SU-DHL-6 (cell line): ENCODE measurements at regions not wholly inside any gene's neighbourhood (a gene's known extent, or its start where the extent isn't known, plus 50 kb on each side); places are given as distances from the start of the nearest gene placed in this dataset.

Experiments
- H2AFZ ChIP-seq: fragments of 200-600 bp; sonication (generic); 2 replicates; pipeline ENCODE4 v1.6.1; 2014; ENCODE audit warnings: low read depth, mild to moderate bottlenecking, moderate library complexity, mixed read lengths, antibody characterized with exemption, low read length; ENCODE audit not compliant: severe bottlenecking
- H3F3A ChIP-seq: fragments of 200-600 bp; shearing (Covaris generic); 2 replicates; pipeline ENCODE4 v1.6.0; 2016; ENCODE audit warnings: antibody characterized with exemption, mild to moderate bottlenecking; ENCODE audit not compliant: insufficient read depth
- H3K27ac ChIP-seq: fragments of 200-600 bp; sonication (generic); 2 replicates; pipeline ENCODE4 v1.5.1; 2016; ENCODE audit warnings: low read depth, mild to moderate bottlenecking, low read length, moderate library complexity, mixed read lengths
- H3K27me3 ChIP-seq: fragments of 200-600 bp; sonication (generic), shearing (Covaris generic); 2 replicates; pipeline ENCODE4 v1.6.0; 2014; ENCODE audit warnings: mild to moderate bottlenecking, low read length
- H3K36me3 ChIP-seq: fragments of 200-600 bp; sonication (generic); 2 replicates; pipeline ENCODE4 v1.6.1; 2014; ENCODE audit warnings: mild to moderate bottlenecking, low read length, mixed read lengths
- H3K4me2 ChIP-seq: fragments of 300-600, 200-600 bp; shearing (Covaris generic), sonication (generic); 2 replicates; pipeline ENCODE4 v1.6.0; 2014; ENCODE audit warnings: low read length, low read depth, mild to moderate bottlenecking; ENCODE audit not compliant: poor library complexity, severe bottlenecking
- H3K4me3 ChIP-seq: fragments of 200-600 bp; sonication (generic); 2 replicates; pipeline ENCODE4 v1.5.1; 2014; ENCODE audit warnings: antibody characterized with exemption, low read length, mild to moderate bottlenecking, mixed read lengths; ENCODE audit not compliant: insufficient read depth, poor library complexity, severe bottlenecking
- H3K79me2 ChIP-seq: fragments of 200-600 bp; sonication (generic); 2 replicates; pipeline ENCODE4 v1.6.1; 2014; ENCODE audit warnings: mild to moderate bottlenecking, low read length, moderate library complexity; ENCODE audit not compliant: insufficient read depth
- H3K9ac ChIP-seq: fragments of 200-600 bp; sonication (generic); 2 replicates; pipeline ENCODE4 v1.7.0; 2014; ENCODE audit warnings: mild to moderate bottlenecking, low read length
- H3K9me2 ChIP-seq: fragments of 200-600 bp; sonication (generic); replicated peaks from 2 replicates; pipeline ENCODE4 v1.6.1; 2014; ENCODE audit warnings: low read length; ENCODE audit not compliant: insufficient read depth
- H3K9me3 ChIP-seq: fragments of 200-600 bp; sonication (generic); 2 replicates; pipeline ENCODE4 v1.6.1; 2014; ENCODE audit warnings: low read length, mixed read lengths; ENCODE audit not compliant: insufficient read depth
- H4K20me1 ChIP-seq: fragments of 200-600 bp; sonication (generic); 2 replicates; pipeline ENCODE4 v1.6.1; 2014; ENCODE audit warnings: low read depth, mild to moderate bottlenecking, antibody characterized with exemption, low read length, moderate library complexity, mixed read lengths
- EZH2phosphoT487 ChIP-seq: fragments of 200-600 bp; sonication (generic), shearing (Covaris generic); conservative IDR thresholded peaks from 2 replicates; pipeline ENCODE4 v1.6.1; 2018; ENCODE audit warnings: mild to moderate bottlenecking, antibody characterized with exemption, low read length, moderate library complexity, mixed read lengths
- TF ChIP-seq, protein P1 (sequence below): fragments of 200-600 bp; sonication (generic); IDR thresholded peaks from one replicate; pipeline ENCODE4 v1.5.1; 2017; ENCODE audit warnings: antibody characterized with exemption, mild to moderate bottlenecking, low read length, moderate library complexity; ENCODE audit not compliant: insufficient read depth, poor library complexity, severe bottlenecking

DNA sequence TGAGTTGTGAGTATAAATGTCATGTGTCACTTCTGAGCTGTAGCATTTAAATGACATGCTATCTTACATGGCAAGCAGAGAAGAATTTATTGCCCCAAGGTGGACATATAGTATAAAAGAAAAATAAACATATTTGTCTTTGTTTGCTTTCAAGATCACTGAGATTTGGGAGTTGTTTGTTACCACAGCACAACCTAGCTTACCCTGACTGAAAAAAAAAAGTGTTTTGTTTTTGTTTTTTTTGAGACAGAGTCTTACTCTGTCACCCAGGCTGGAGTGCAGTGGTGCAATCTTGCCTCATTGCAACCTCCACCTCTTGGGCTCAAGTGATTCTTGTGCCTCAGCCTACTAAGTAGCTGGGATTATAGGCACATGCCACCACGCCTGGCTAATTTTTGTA lies 596.5 kb downstream of the MED13L start:
- H3K4me2 ChIP-seq: no peak overlapping the region
- no peaks in the 10 kb centered on the region for H3K36me3 ChIP-seq
- H3K9me2 ChIP-seq: no peaks in the 10 kb centered on the region
- H3K27ac ChIP-seq: no peak overlapping the region
- TF ChIP-seq, protein P1, sequence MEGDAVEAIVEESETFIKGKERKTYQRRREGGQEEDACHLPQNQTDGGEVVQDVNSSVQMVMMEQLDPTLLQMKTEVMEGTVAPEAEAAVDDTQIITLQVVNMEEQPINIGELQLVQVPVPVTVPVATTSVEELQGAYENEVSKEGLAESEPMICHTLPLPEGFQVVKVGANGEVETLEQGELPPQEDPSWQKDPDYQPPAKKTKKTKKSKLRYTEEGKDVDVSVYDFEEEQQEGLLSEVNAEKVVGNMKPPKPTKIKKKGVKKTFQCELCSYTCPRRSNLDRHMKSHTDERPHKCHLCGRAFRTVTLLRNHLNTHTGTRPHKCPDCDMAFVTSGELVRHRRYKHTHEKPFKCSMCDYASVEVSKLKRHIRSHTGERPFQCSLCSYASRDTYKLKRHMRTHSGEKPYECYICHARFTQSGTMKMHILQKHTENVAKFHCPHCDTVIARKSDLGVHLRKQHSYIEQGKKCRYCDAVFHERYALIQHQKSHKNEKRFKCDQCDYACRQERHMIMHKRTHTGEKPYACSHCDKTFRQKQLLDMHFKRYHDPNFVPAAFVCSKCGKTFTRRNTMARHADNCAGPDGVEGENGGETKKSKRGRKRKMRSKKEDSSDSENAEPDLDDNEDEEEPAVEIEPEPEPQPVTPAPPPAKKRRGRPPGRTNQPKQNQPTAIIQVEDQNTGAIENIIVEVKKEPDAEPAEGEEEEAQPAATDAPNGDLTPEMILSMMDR: no peak
- TF ChIP-seq EZH2phosphoT487: no peak
- no peaks in the 10 kb centered on the region for H4K20me1 ChIP-seq
- no peak overlapping the region for H3K4me3 ChIP-seq
- no peaks in the 10 kb centered on the region for H3K27me3 ChIP-seq
- H3F3A ChIP-seq: no peaks in the 10 kb centered on the region
- H3K9ac ChIP-seq: no peak overlapping the region
- H3K9me3 ChIP-seq: no peaks in the 10 kb centered on the region
- no peak overlapping the region for H2AFZ ChIP-seq
- H3K79me2 ChIP-seq: no peaks in the 10 kb centered on the region

DNA sequence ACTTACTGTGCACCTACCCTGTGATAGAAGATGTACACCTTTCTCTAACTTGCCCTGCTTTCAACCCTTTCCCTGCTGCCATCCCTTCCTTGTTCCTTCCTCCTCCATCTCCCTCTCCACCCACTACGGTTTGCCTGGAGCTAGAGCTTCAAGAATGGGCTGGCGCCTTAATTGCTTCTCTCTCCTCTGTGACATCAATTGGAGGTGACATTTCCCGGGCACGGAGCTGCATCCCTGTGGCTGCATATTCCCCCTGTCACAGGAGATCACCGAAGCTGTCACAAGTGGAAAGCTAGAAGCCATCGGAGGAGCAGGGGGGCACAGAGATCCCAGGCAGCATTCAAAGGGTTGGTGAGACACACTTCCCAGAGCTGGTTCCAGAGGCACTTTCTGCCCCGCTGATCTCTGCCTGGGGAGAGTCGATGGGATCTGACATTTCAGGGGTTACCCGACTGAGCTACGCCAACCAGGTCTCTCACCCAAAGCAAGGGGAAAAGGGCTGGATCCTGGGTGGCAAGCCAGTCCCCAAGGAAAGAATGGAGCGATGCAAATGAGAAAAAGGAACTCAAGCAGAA lies 604.9 kb downstream of the MED13L start:
- H3K36me3 ChIP-seq: no peaks in the 10 kb centered on the region
- H3K79me2 ChIP-seq: no peaks in the 10 kb centered on the region
- no peaks in the 10 kb centered on the region for H4K20me1 ChIP-seq
- H2AFZ ChIP-seq: no peak overlapping the region
- TF ChIP-seq EZH2phosphoT487: no peak
- TF ChIP-seq, protein P1: no peak
- H3K9me2 ChIP-seq: no peaks in the 10 kb centered on the region
- H3K27me3 ChIP-seq: no peaks in the 10 kb centered on the region
- H3K9me3 ChIP-seq: no peaks in the 10 kb centered on the region
- H3F3A ChIP-seq: no peaks in the 10 kb centered on the region
- H3K4me3 ChIP-seq: no peak overlapping the region
- no peak overlapping the region for H3K9ac ChIP-seq
- H3K4me2 ChIP-seq: no peak overlapping the region
- no peak overlapping the region for H3K27ac ChIP-seq

DNA sequence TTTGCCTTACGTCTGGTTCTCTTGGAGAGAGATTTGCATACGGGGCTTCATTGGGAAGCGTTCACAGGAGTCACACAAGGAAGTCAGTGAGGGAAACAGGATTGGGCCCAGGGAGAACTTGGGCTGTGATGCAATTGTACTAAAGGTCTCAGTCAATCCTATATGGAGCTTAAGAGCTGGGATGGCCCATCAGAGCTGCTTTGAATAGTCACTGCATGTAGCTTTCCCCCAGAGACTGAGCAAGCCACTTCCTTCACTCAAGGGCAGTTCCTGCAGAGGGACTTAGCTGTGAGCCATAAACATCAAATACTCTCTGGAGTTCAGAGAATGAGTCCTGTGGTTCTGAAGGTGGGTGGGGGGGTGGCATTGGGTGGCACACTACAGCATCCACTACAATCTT lies 605.4 kb downstream of the MED13L start:
- Histone ChIP-seq H3K4me3 (no peak overlapping the region), H3K27ac (no peak overlapping the region), H3K36me3 (no peaks in the 10 kb centered on the region), H3K4me2 (no peak overlapping the region), H3K79me2 (no peaks in the 10 kb centered on the region), H3K27me3 (no peaks in the 10 kb centered on the region), H4K20me1 (no peaks in the 10 kb centered on the region), H3K9me3 (no peaks in the 10 kb centered on the region), H2AFZ (no peak overlapping the region), H3K9ac (no peak overlapping the region), H3F3A (no peaks in the 10 kb centered on the region), H3K9me2 (no peaks in the 10 kb centered on the region)
- TF ChIP-seq, protein P1: no peak
- TF ChIP-seq EZH2phosphoT487: no peak
